Astrocyte of the spinal cord (primary cell): ENCODE measurements at regions not wholly inside any gene's neighbourhood (a gene's known extent, or its start where the extent isn't known, plus 50 kb on each side); places are given as distances from the start of the nearest gene placed in this dataset.

Experiments
- DNase-seq: peaks from one replicate; pipeline ENCODE4 v3.0.0; 2011; ENCODE audit warnings: low read depth, low spot score
- H3K4me3 ChIP-seq: 2 replicates; pipeline ENCODE4 v1.5.1; 2011; ENCODE audit warnings: low read depth, mild to moderate bottlenecking, low read length, moderate library complexity
- in situ Hi-C: cut with HindIII; loops from 2 replicates; pipeline ENCODE4 v1.10.0; 2017; ENCODE audit warnings: low sequenced_read_pairs
- TF ChIP-seq, protein P1 (sequence below): IDR thresholded peaks from 2 replicates; pipeline ENCODE4 v1.5.1; 2012; ENCODE audit warnings: low read depth, mild to moderate bottlenecking, low read length, inconsistent platforms

DNA sequence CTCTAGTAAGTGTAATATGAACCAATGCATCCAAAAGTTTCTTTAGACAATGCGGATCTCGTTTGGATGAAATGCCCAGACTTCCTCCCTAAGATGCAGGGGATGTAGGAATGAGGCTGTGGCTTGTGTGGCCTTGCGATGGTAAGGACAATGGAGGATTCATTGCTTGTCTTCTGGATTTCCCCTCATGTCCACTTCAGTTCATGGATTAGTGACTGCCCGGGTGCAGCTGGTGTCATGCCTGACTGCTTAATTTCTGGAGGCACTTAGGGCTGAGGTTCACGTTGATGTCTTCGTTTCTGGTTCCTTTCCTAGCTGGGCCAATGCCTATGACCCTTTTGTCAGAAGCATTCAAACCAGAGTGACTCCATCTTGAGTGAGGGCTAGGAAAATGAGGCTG is 93.8 kb downstream of the SCP2D1 start:
- TF ChIP-seq, protein P1, sequence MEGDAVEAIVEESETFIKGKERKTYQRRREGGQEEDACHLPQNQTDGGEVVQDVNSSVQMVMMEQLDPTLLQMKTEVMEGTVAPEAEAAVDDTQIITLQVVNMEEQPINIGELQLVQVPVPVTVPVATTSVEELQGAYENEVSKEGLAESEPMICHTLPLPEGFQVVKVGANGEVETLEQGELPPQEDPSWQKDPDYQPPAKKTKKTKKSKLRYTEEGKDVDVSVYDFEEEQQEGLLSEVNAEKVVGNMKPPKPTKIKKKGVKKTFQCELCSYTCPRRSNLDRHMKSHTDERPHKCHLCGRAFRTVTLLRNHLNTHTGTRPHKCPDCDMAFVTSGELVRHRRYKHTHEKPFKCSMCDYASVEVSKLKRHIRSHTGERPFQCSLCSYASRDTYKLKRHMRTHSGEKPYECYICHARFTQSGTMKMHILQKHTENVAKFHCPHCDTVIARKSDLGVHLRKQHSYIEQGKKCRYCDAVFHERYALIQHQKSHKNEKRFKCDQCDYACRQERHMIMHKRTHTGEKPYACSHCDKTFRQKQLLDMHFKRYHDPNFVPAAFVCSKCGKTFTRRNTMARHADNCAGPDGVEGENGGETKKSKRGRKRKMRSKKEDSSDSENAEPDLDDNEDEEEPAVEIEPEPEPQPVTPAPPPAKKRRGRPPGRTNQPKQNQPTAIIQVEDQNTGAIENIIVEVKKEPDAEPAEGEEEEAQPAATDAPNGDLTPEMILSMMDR, result no peak
- no peak overlapping the region for H3K4me3 ChIP-seq
- in situ Hi-C loops, result no loop called here
- no peak for DNase-seq

DNA sequence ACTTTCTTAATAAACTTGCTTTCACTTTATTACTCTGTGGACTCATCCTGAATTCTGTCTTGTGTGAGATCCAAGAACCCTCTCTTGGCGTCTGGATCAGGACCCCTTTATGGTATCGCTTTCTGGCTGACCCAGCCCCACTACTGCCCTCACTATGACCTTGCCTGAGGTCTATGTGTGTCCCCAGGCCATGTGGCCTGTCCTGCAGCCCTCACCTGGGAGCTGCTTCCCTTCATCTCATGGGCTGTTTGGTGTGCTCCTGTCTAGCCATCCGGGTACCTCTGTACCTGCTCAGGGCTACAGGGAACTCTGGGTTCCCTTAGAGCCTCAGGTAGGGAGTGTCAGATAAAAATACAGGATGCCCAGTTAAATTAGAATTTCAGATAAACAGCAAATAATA is 94.5 kb downstream of the SCP2D1 start:
- in situ Hi-C loops, result no loop called here
- H3K4me3 ChIP-seq, result no peak overlapping the region
- DNase-seq, result no peak
- TF ChIP-seq, protein P1, result no peak

DNA sequence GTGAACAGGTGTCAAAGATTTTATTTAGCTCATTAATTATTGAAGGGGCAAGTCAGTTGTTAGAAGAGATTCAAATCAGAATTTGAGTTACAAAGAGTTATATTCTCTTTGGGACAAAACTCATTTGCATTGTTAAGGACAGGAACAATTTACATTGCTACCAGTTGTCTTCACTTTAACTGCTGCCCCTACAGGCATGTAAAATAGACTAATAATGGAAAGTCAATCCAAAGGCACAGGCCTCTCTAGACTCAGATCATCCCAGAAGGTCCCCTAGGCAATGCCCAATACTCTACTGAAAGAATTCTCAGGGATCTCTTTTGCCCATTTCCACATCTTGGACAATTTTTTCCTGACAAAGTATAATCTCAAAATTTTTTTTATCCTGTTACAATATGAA is 95.7 kb downstream of the SCP2D1 start:
- H3K4me3 ChIP-seq, result no peak overlapping the region
- no peak for DNase-seq
- in situ Hi-C loops, result no loop called here
- TF ChIP-seq, protein P1, result no peak

DNA sequence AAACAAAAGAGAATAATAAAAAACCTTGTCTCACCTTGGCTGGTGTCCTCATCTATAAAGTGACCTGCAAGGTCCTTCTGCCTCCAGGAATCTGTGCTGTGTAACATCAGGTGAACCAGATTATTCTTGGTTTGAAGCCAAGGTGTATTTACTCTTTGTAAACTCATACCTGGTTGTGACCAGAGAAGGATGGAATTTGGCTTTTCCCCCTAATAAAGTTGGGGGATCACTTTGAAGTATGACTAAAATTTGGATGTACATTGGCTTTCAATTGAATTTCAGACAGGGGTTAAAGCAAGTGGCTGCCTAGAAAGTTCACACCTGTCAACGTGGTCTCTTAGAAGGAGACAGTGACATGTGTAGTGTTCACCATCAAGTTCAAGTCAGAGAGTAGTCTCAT is 100.1 kb downstream of the SCP2D1 start:
- no peak for DNase-seq

DNA sequence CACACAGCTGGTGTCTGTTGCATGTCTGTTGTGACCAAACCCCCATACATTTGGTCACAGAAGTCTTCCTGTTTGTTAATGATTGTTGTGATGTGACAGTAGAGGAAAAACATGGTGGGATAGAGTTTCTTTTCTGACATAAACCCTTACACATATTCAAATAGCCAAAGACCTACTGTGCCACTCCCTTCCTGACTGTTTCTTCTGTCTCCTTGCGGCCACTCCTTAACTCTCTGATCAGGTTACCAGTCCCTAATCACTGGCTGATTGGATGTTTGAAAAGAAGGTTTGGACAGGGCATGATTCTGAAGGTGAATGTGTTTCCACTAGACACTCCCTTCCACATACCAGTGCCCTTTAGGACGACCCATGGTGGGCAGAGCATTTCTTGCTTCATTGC is 101.2 kb downstream of the SCP2D1 start:
- TF ChIP-seq, protein P1, result no peak
- in situ Hi-C loops, result no loop called here
- no peak for DNase-seq
- no peak overlapping the region for H3K4me3 ChIP-seq

More for the DNA sequence above, 100.1 kb downstream of the SCP2D1 start:
- TF ChIP-seq, protein P1, result no peak
- no peak overlapping the region for H3K4me3 ChIP-seq
- in situ Hi-C loops, result no loop called here

DNA sequence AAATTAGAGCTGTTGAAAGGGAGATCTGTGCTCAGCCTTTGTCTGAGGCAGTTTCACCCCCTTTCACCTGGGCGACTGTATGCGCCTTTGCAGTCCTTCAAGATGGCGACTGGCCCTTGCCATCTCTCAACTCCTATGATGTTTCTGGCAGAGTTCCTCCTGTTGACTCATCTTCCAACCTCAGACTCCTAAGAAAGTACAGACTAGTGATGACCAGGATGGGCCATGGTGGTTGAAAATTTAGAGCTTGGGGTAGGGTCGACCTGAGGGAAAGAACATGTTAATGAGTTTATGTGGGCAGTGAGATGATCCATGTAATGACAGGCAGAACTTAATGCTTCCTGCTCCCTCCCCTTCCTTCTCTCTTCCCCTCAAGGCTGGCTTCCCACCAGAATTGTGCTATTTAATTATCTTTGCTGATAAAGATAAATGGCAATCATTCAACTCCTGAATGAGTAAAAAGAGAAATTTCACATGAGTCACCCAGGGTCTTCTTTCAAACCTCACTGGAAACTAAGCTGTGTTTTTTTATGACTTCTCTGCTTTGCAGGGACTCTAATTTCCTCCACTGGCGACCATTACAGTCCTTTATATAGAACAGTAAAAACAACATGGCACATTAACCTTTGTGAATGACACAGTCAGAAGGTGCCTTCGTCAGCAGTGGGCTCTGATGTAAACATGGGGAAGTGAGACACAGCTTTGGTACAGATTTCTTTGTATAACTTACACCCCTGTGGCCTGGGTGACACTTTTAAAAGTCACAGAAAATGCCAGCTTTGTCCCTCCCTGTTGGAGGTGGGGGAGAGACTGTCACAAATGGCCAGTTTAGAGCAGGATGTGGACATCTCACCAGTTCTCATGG is 103.5 kb downstream of the SCP2D1 start:
- TF ChIP-seq, protein P1, result no peak

More for the DNA sequence above, 103.5 kb downstream of the SCP2D1 start:
- DNase-seq, result peak; percentile 43
- in situ Hi-C loops, result no loop called here
- no peak overlapping the region for H3K4me3 ChIP-seq
